Endothelial cell of umbilical vein (primary cell): ENCODE measurements at regions not wholly inside any gene's neighbourhood (a gene's known extent, or its start where the extent isn't known, plus 50 kb on each side); places are given as distances from the start of the nearest gene placed in this dataset.

Experiments used
- BruUV-seq: library from RNA; stranded (reverse); fragments of 400-500 nt; replicated peaks from 2 replicates; lab custom pipeline; 2021; lab: Mats Ljungman, UMichigan
- CTCF ChIA-PET: fragments of 300-600, 350-600 bp; sonication (Branson Sonifier 250); formaldehyde crosslinking; loops from one replicate; lab custom pipeline; 2021; ENCODE audit warnings: antibody characterized with exemption, inconsistent platforms; lab: Charles Lee
- POLR2A ChIA-PET: fragments of 300-600, 350-600 bp; sonication (Branson Sonifier 250); formaldehyde crosslinking; loops from one replicate; lab custom pipeline; 2021; ENCODE audit warnings: antibody characterized with exemption, inconsistent platforms; lab: Charles Lee
- DNase-seq: peaks from one replicate; pipeline ENCODE4 v3.0.0-alpha.2; 2011; ENCODE audit warnings: low read depth, low spot score
- FAIRE-seq: peaks from 2 replicates; lab custom pipeline; 2011; peaks lifted over from hg19 to GRCh38; lab: Jason Lieb, UNC
- H2AFZ ChIP-seq: 2 replicates; pipeline ENCODE4 v1.6.0; 2012; ENCODE audit warnings: low read depth, low read length, control low read depth, inconsistent platforms
- H3K27ac ChIP-seq: 2 replicates; pipeline ENCODE4 v1.5.1; 2011; ENCODE audit warnings: low read depth, mild to moderate bottlenecking, control low read depth, low read length, moderate library complexity; ENCODE audit not compliant: insufficient read depth
- H3K27me3 ChIP-seq, 2 experiments: 2 replicates each; pipeline versions ENCODE4 v1.6.0 to v1.6.1; 2011; ENCODE audit warnings: low read length in 2 of 2, mixed read lengths in 1 of 2; ENCODE audit not compliant: control insufficient read depth in 2 of 2, insufficient read depth in 2 of 2
- H3K36me3 ChIP-seq, 2 experiments: 2 replicates in 1 of 2; 3 replicates in 1 of 2; pipeline ENCODE4 v1.5.1; 2011; ENCODE audit warnings: low read length in 2 of 2, mild to moderate bottlenecking in 1 of 2, moderate library complexity in 1 of 2; ENCODE audit not compliant: control insufficient read depth in 2 of 2, insufficient read depth in 2 of 2; ENCODE audit errors: extremely low read depth in 1 of 2
- H3K4me1 ChIP-seq: 3 replicates; pipeline ENCODE4 v1.5.1; 2011; ENCODE audit warnings: mild to moderate bottlenecking, low read length; ENCODE audit not compliant: control insufficient read depth, insufficient read depth; ENCODE audit errors: extremely low read depth
- H3K4me2 ChIP-seq: 2 replicates; pipeline ENCODE4 v1.6.1; 2011; ENCODE audit warnings: low read length, control low read depth, mixed read lengths; ENCODE audit not compliant: insufficient read depth
- H3K4me3 ChIP-seq, 3 experiments: fragments of 200-600 bp in 1 of 3; sonication (generic), shearing (Covaris generic) in 1 of 3; replicated peaks in 1 of 3; 2 replicates each; pipeline ENCODE4 v1.5.1; 2011 to 2016; ENCODE audit warnings: control low read depth in 3 of 3, low read length in 3 of 3, mild to moderate bottlenecking in 2 of 3, inconsistent platforms in 1 of 3, low read depth in 1 of 3, moderate library complexity in 1 of 3; ENCODE audit not compliant: insufficient read depth in 1 of 3
- H3K79me2 ChIP-seq: 2 replicates; pipeline ENCODE4 v1.6.0; 2012; ENCODE audit warnings: low read length, inconsistent platforms; ENCODE audit not compliant: control insufficient read depth, insufficient read depth
- H3K9ac ChIP-seq: replicated peaks from 2 replicates; pipeline ENCODE3; 2011; ENCODE audit warnings: low read length, control low read depth; ENCODE audit not compliant: insufficient read depth; ENCODE audit errors: extremely low read depth
- H3K9me1 ChIP-seq: replicated peaks from 3 replicates; pipeline ENCODE4 v1.6.0; 2011; ENCODE audit warnings: mild to moderate bottlenecking, low read length; ENCODE audit not compliant: control insufficient read depth, insufficient read depth; ENCODE audit errors: extremely low read depth
- H3K9me3 ChIP-seq: replicated peaks from 2 replicates; pipeline ENCODE4 v1.5.1; 2012; ENCODE audit warnings: low read length, inconsistent platforms; ENCODE audit not compliant: control insufficient read depth, insufficient read depth
- H4K20me1 ChIP-seq: replicated peaks from 2 replicates; pipeline ENCODE3; 2011; ENCODE audit warnings: mild to moderate bottlenecking, low read length; ENCODE audit not compliant: control insufficient read depth, insufficient read depth; ENCODE audit errors: extremely low read depth
- CTCF ChIP-seq, 2 donors: IDR thresholded peaks; 1 replicate in 1 of 2; 2 replicates in 1 of 2; pipeline ENCODE4 v1.5.1; 2011; ENCODE audit warnings: low read length in 2 of 2, mild to moderate bottlenecking in 2 of 2, moderate library complexity in 2 of 2, control low read depth in 1 of 2, inconsistent platforms in 1 of 2, low read depth in 1 of 2; ENCODE audit not compliant: insufficient read depth in 1 of 2; ENCODE audit errors: extremely low read depth in 1 of 2
- EZH2 ChIP-seq: IDR thresholded peaks from 2 replicates; pipeline ENCODE4 v1.6.1; 2012; ENCODE audit warnings: borderline replicate concordance, low read depth, mild to moderate bottlenecking, moderate library complexity, low read length, inconsistent platforms; ENCODE audit not compliant: severe bottlenecking
- FOS ChIP-seq: IDR thresholded peaks from 2 replicates; pipeline ENCODE4 v1.6.1; 2011; ENCODE audit warnings: mild to moderate bottlenecking, low read length, moderate library complexity, borderline replicate concordance; ENCODE audit not compliant: insufficient read depth
- GATA2 ChIP-seq: IDR thresholded peaks from 2 replicates; pipeline ENCODE4 v1.7.0; 2011; ENCODE audit warnings: low read depth, mild to moderate bottlenecking, moderate library complexity, mixed read lengths, low read length; ENCODE audit not compliant: insufficient read length, insufficient read depth
- JUN ChIP-seq: IDR thresholded peaks from 2 replicates; pipeline ENCODE4 v1.6.1; 2011; ENCODE audit warnings: borderline replicate concordance, low read depth; ENCODE audit not compliant: insufficient read length, insufficient read depth
- MAX ChIP-seq: IDR thresholded peaks from 2 replicates; pipeline ENCODE4 v1.6.1; 2011; ENCODE audit not compliant: insufficient read depth, insufficient read length
- MYC ChIP-seq: IDR thresholded peaks from one replicate; pipeline ENCODE4 v1.6.1; 2011; ENCODE audit warnings: mild to moderate bottlenecking, low read depth, low read length
- POLR2A ChIP-seq: IDR thresholded peaks from 2 replicates; pipeline ENCODE4 v1.6.1; 2012; ENCODE audit warnings: low read depth, mild to moderate bottlenecking, control low read depth, low read length
- POLR2AphosphoS5 ChIP-seq: IDR thresholded peaks from 2 replicates; pipeline ENCODE4 v1.6.1; 2012; ENCODE audit warnings: low read depth, mild to moderate bottlenecking, control low read depth, low read length, moderate library complexity; ENCODE audit not compliant: insufficient read depth
- dilution Hi-C: fragments of 300-500 bp; cut with MboI; formaldehyde crosslinking; loops from one replicate; pipeline ENCODE4 v1.15.0; 2019; ENCODE audit warnings: low sequenced_read_pairs; ENCODE audit not compliant: extremely low pct_ligation_motif_present
- intact Hi-C: fragments of 100-400 bp; cut with micrococcal nuclease; formaldehyde crosslinking; loops from one replicate; pipeline ENCODE4 v1.10.0; 2022

DNA sequence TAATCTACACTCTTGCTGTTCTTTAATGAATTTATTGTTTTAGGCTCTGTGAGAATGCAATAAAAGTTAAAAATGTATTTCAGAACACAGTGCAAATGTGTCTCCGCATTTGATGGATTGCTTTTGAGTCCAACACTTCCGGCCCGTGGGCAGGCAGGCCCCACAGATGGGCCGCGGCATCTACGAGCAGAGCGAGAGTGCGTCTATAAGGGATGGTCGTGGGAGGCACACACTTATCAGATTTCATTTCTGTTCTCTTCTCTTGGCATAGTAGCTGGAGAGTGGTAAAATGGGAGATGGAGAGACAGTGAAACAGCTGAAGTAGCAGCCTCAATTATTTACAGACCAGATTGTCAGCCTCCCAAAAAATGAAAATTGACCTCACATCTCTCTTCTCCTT, 134.2 kb downstream of the NAV1 start:
- H3K27me3 ChIP-seq = no peaks in the 10 kb centered on the region
- no peak overlapping the region for H3K9ac ChIP-seq
- no peaks in the 10 kb centered on the region for H4K20me1 ChIP-seq
- ChIA-PET POLR2A (no interaction called here), CTCF (interaction anchor here (1.1 kb wide), 1 partner anchor 18 kb away, joined by 3 read pairs; no protein-coding TSS in a partner anchor)
- H3K4me3 ChIP-seq = no peak overlapping the region
- no peak overlapping the region for H2AFZ ChIP-seq
- peaks cover 16% of the 10 kb centered on the region for H3K4me1 ChIP-seq
- no TSS peak for BruUV-seq
- H3K9me3 ChIP-seq = no peaks in the 10 kb centered on the region
- dilution Hi-C loops = no loop called here
- H3K27ac ChIP-seq = no peak overlapping the region
- H3K79me2 ChIP-seq = peaks cover 65% of the 10 kb centered on the region
- DNase-seq (no peak), FAIRE-seq (no peak)
- intact Hi-C loops = no loop called here
- H3K36me3 ChIP-seq = no peaks in the 10 kb centered on the region
- TF ChIP-seq EZH2 (no peak), CTCF (IDR thresholded peaks at IDR 0.05; ENCODE audit: extremely low read depth in 1 of 2, insufficient read depth in 1 of 2, low read depth in 1 of 2, low read length in 2 of 2) (no peak), POLR2A (no peak), FOS (no peak), JUN (no peak), MYC (no peak), GATA2 (no peak), POLR2AphosphoS5 (no peak), MAX (no peak)
- no peak overlapping the region for H3K4me2 ChIP-seq
- H3K9me1 ChIP-seq = no peaks in the 10 kb centered on the region
